Mesothelial cell of epicardium (in vitro differentiated cells): ENCODE measurements at regions not wholly inside any gene's neighbourhood (a gene's known extent, or its start where the extent isn't known, plus 50 kb on each side); places are given as distances from the start of the nearest gene placed in this dataset.

Experiments
- DNase-seq, 2 experiments: peaks; one replicate each; pipeline ENCODE4 v3.0.0; 2021; ENCODE audit warnings: low spot score in 2 of 2; ENCODE audit not compliant: unreplicated experiment in 2 of 2
- H3K27ac Mint-ChIP-seq: 2 replicates; pipeline ENCODE4 v1.8.0; 2021; ENCODE audit warnings: mixed read lengths
- H3K27me3 Mint-ChIP-seq: 2 replicates; pipeline ENCODE4 v1.8.0; 2021; ENCODE audit warnings: low read depth, mixed read lengths
- H3K36me3 Mint-ChIP-seq: 2 replicates; pipeline ENCODE4 v1.8.0; 2021; ENCODE audit warnings: mixed read lengths
- H3K4me1 Mint-ChIP-seq: 2 replicates; pipeline ENCODE4 v1.8.0; 2021; ENCODE audit warnings: mixed read lengths
- H3K4me3 Mint-ChIP-seq: 2 replicates; pipeline ENCODE4 v1.8.0; 2021; ENCODE audit warnings: mild to moderate bottlenecking, moderate library complexity, mixed read lengths
- H3K9me3 Mint-ChIP-seq: 2 replicates; pipeline ENCODE4 v1.8.0; 2021; ENCODE audit warnings: mixed read lengths
- CTCF ChIP-seq: fragments of 200-600 bp; sonication (generic); IDR thresholded peaks from one replicate; pipeline ENCODE4 v1.5.0; 2021; ENCODE audit warnings: antibody characterized with exemption; ENCODE audit not compliant: unreplicated experiment

GRCh38 chr1:19013826-19014548 is 57.5 kb upstream of the IFFO2 start:
- Mint-ChIP-seq H3K4me3 (no peak overlapping the region), H3K27ac (no peak overlapping the region)
- no peak for DNase-seq

GRCh38 chr1:19011845-19012231 is 55.4 kb upstream of the IFFO2 start:
- H3K9me3 Mint-ChIP-seq: no peaks in the 10 kb centered on the region
- H3K4me3 Mint-ChIP-seq: no peak overlapping the region
- no peaks in the 10 kb centered on the region for H3K27me3 Mint-ChIP-seq
- no peak for TF ChIP-seq CTCF
- H3K4me1 Mint-ChIP-seq: peaks cover 44% of the 10 kb centered on the region
- no peak for DNase-seq
- peak overlapping the region; percentile 52 for H3K27ac Mint-ChIP-seq
- no peaks in the 10 kb centered on the region for H3K36me3 Mint-ChIP-seq

More at GRCh38 chr1:19013826-19014548, 57.5 kb upstream of the IFFO2 start:
- H3K36me3 Mint-ChIP-seq: no peaks in the 10 kb centered on the region
- H3K27me3 Mint-ChIP-seq: no peaks in the 10 kb centered on the region
- H3K4me1 Mint-ChIP-seq: peaks cover 29% of the 10 kb centered on the region
- no peak for TF ChIP-seq CTCF
- H3K9me3 Mint-ChIP-seq: no peaks in the 10 kb centered on the region

- Mint-ChIP-seq H3K27me3 (no peaks in the 10 kb centered on the region), H3K4me3 (peak overlapping the region; percentile 2), H3K9me3 (no peaks in the 10 kb centered on the region), H3K36me3 (no peaks in the 10 kb centered on the region), H3K27ac (peak overlapping the region; percentile 87), H3K4me1 (peaks cover 47% of the 10 kb centered on the region)
- DNase-seq: peak in 1 of 2 experiments; percentile 60
- no peak for TF ChIP-seq CTCF
These were observed 54.7 kb upstream of the IFFO2 start for GRCh38 chr1:19010995-19011844.

GRCh38 chr1:19010503-19010902 is 54.0 kb upstream of the IFFO2 start:
- Mint-ChIP-seq H3K36me3 (no peaks in the 10 kb centered on the region), H3K27ac (peak overlapping the region; percentile 87), H3K9me3 (no peaks in the 10 kb centered on the region), H3K4me1 (peaks cover 53% of the 10 kb centered on the region), H3K4me3 (no peak overlapping the region), H3K27me3 (no peaks in the 10 kb centered on the region)
- no peak for DNase-seq
- TF ChIP-seq CTCF: no peak

GRCh38 chr1:19009882-19010321 is 53.4 kb upstream of the IFFO2 start:
- Mint-ChIP-seq H3K9me3 (no peaks in the 10 kb centered on the region), H3K27me3 (no peaks in the 10 kb centered on the region), H3K27ac (peak overlapping the region; percentile 87), H3K36me3 (no peaks in the 10 kb centered on the region), H3K4me1 (peaks cover 53% of the 10 kb centered on the region), H3K4me3 (no peak overlapping the region)
- no peak for DNase-seq
- no peak for TF ChIP-seq CTCF
